Non-pigmented ciliary epithelial cell (primary cell): ENCODE measurements at regions not wholly inside any gene's neighbourhood (a gene's known extent, or its start where the extent isn't known, plus 50 kb on each side); places are given as distances from the start of the nearest gene placed in this dataset.
"Not testable (repeated sequence)": the region's sequence is repeated elsewhere in the genome, so short reads cannot be mapped to it uniquely, and the experiment has no call there.

ENCODE experiments used
- DNase-seq: peaks from one replicate; pipeline ENCODE4 v3.0.0-alpha.2; 2010; ENCODE audit warnings: low read depth

- DNase-seq, result no peak
These were observed 64.1 kb downstream of the ZDHHC19 start for GRCh38 chr3:196147116-196147515.

GRCh38 chr3:196145468-196146262, 63.8 kb upstream of the TFRC start:
- no peak for DNase-seq

DNA sequence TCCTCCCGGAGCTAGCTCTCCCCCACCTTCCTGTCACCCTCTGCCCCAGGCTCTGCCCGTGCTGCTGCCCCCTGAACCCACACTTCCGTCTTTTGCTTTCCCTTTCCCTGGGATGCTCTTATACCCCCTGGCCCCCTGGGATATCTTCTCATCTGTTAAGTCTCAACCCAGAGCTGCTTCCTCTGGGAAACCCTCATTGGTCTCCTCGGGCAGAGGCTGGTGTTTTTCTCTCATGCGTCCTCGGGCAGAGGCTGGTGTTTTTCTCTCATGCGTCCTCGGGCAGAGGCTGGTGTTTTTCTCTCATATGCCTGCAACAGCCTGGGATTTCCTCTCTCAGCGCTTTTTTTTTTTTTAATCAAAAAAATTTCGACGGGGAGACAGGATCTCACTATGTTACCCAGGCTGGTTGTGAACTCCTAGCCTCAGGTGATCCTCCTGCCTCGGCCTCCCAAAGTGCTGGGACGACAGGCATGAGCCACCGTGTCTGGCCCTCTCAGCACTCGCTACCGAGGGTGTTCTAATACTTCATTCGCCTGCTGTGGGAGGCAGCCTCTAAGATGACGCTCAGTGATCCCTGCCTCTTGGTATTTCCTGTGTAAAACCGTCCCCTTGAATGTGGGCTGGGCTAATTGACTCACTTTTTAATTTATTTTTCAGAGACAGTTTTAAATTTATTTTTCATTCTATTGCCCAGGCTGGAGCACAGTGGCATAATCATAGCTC, 62.7 kb upstream of the TFRC start:
- peak; percentile 67 for DNase-seq

- no peak for DNase-seq
These were observed 62.0 kb upstream of the TFRC start for GRCh38 chr3:196143708-196144382.

- DNase-seq, result no peak
These were observed 60.5 kb upstream of the TFRC start for GRCh38 chr3:196142202-196142956.

DNA sequence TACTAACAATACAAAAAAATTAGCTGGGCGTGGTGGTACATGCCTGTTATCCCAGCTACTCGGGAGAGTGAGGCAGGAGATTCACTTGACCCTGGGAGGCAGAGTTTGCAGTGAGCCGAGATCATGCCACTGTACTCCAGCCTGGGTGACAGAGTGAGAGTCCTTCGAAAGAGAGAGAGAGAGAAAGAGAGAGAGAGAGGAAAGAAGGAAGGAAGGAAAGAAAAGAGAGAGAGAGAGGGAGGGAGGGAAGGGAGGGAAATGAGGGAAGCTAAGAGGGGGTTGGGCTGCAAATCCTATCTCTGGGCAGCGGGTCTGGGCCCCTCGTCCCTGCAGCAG, 59.9 kb upstream of the TFRC start:
- DNase-seq, result no peak

DNA sequence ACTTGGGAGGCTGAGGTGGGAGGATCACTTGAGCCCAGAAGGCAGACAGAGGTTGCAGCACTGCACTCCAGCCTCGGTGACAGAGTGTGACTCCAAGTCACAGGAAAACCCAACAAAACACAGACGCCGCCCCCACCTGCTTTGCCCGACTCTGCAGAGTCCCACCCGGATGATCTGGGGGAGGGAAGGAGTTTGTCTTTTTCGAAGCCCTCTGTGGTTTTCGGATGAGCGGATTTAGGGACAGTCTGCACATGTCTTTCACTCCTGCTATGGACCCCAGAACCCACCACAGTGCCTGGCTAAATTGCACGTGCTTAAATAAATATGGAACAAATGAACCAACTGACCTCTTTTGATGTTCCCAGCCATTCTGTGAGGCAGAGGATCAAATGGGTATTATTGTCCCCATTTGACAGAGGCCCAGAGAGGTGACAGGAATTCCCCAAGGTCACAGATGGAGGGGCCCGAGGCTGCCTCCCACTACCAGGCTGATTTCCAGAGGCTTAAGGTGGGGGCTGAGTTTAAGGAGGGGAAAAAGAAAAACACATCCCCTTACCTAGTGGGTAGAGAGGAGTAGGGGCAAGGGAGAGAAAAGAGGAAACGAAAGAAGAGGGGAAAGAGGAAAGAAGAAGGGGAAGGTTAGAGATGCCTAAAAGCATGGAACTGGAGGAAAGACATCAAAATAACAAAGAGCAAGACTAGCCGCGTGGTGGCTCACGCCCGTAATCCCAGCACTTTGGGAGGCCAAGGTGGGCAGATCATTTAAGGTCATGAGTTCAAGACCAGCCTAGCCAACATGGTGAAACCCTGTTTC, 59.4 kb upstream of the TFRC start:
- DNase-seq, result no peak

GRCh38 chr3:196140224-196140623, 58.3 kb upstream of the TFRC start:
- no peak for DNase-seq

GRCh38 chr3:196139281-196139680, 57.4 kb upstream of the TFRC start:
- no peak for DNase-seq

DNA sequence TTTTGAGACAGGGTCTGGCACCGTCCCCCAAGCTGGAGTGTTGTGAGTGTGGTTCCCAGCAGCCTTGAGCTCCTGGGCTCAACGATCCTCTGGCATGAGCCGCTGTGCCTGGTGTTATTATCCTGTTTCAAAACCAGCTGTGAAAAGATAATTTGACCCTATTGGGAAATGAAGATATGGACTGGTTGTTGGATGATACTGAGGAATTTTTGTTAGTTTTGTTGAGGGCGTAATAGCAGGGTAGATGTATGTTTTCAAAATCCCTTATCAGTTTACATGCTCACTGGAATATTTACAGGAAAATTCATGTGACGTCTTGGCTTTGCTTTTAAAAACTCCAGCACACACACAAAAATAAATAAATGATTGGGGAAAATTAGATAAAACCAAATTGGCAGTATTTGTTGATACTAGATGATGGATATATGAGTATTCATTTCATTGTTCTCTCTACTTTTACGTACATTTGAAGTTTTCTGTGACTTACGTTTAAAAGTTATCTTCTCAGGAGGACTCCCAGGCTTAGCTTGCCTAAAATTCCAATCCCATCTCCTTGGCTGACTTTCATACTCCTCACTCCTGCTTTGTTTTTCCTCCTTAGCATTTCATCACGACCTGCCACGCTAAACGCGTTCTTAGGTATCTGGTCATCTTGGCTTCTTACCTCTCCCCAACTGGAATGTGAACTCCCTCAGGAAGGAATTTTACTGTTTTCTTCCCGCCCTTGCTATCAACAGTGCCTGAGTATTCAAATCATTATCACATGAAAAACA, 56.8 kb upstream of the TFRC start:
- DNase-seq, result no peak

DNA sequence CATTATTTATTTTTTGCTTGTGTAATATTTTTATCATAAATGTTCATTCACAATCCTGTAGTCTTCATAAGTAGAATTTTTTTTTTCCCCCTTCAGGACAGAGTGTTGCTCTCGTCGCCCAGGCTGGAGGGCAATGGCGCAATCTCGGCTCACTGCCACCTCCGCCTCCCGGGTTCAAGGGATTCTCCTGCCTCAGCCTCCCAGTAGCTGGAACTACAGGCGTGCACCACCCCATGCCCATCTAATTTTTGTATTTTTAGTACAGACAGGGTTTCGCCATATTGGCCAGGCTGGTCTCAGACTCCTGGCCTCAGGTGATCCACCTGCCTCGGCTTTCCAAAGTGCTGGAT, 54.7 kb upstream of the TFRC start:
- DNase-seq, result not testable (repeated sequence)

DNA sequence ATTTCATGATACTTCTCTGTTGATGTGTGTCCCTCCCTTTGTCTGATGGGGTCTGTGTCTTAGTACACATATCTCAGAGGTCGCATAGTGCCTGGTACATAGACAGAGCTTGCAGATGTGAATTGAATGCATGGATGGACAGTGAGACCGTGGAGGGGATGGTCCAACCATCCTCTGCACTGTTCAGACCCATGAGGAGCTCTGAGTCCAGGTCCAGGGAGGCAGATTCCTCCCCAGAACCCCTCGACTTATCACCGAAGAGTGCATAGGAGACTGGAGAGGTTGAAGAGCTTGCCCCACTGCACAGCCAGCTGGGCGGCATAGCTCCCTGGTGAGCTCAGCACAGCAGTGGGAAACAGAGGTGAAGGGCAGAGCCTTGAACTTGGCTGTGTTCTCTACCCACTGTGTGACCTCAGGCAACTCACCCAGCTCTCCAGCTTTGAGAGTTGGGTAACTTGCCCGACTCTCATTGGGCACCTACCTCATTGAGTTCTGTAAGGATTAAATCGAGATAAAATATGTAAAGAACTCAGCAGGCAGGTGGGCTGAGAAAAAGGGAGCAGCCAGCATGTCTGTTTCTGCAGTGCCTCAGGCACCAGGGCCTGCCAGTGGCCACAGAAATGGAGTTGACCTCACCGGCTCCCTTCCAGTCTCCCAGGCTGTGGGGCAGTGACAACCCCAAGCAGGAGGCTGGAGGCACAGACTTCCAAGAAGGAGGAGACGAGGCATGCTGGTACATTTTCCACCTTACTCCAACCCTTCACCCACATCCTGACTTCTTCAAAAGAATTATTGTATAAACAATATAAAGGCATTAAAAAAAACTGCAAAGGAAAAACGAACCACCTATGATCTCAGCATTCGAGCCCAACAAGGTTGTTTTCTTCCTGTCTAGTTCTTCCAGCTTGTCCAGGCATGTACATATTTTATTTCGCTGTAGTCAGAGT, 54.1 kb upstream of the TFRC start:
- no peak for DNase-seq

DNA sequence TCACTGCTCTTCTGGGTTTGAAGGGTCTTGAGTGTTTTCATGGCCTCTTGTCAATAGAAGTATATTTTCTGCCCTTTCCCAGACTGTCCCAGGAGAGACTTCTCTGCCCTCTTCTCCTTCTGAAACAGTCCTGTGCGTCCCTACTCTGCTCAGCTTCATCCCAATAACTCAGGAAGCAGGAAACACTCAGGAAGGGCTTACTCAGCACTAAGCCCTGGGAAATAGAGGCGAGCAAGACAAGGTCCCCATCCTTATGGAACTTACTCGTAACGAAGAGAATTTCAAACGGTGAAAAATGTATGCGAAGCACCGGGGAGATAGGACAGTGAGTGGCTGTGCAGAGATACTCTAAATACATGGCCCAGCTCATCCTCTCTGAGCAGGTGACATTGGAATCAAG, 52.8 kb upstream of the TFRC start:
- DNase-seq, result no peak

GRCh38 chr3:196133869-196134268, 52.0 kb upstream of the TFRC start:
- not testable (repeated sequence) for DNase-seq

DNA sequence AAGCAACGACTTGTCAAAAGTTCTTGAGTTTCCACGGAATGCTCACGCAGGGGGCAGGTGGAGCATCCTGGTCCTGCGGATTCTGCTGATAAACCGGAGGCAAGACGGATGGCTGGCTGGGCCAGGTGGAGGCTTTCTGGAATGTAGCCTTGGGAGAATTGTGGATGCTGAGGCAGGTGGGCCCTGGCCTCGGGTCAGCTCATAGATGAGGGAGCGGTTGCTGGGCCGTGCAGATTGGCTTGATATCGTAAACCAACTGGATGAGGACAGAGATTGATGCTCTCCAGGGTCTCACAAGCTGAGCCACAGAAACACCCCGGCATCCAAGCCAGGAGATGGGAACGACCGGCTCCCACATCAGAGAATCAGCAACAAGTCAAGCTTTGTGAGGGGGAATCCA, 50.0 kb upstream of the TFRC start:
- no peak for DNase-seq
